Vagina (tissue), 2 donors: ENCODE measurements at regions not wholly inside any gene's neighbourhood (a gene's known extent, or its start where the extent isn't known, plus 50 kb on each side); places are given as distances from the start of the nearest gene placed in this dataset.

Experiments used
- DNase-seq, 2 donors: peaks; one replicate each; pipeline ENCODE4 v3.0.0-alpha.2; 2017; ENCODE audit errors: extremely low spot score in 2 of 2
- H3K27ac ChIP-seq: fragments of 200-600 bp; sonication (generic); one replicate; pipeline ENCODE4 v1.5.1; 2019
- H3K27me3 ChIP-seq: fragments of 200-600 bp; sonication (generic); one replicate; pipeline ENCODE4 v1.5.1; 2019
- H3K36me3 ChIP-seq, 2 donors: fragments of 200-600 bp; sonication (generic); one replicate each; pipeline ENCODE4 v1.5.1; 2017 to 2019
- H3K4me1 ChIP-seq: fragments of 200-600 bp; sonication (generic); one replicate; pipeline ENCODE4 v1.5.1; 2019
- H3K4me3 ChIP-seq, 2 donors: fragments of 200-600 bp; sonication (generic); 1 replicate in 1 of 2; 2 replicates in 1 of 2; pipeline ENCODE4 v1.5.1; 2016 to 2019
- H3K9me3 ChIP-seq: fragments of 200-600 bp; sonication (generic); one replicate; pipeline ENCODE4 v1.5.1; 2019
- CTCF ChIP-seq, 3 experiments: fragments of 450-650 bp in 2 of 3; fragments of 200-600 bp in 1 of 3; sonication (generic) in 1 of 3; IDR thresholded peaks; one replicate each; pipeline ENCODE4 v1.5.1; 2017 to 2019; ENCODE audit warnings: antibody characterized with exemption in 3 of 3, mild to moderate bottlenecking in 2 of 3, moderate library complexity in 2 of 3
- POLR2A ChIP-seq, 2 donors: fragments of 450-650 bp; IDR thresholded peaks; one replicate each; pipeline ENCODE4 v1.6.1; 2017; ENCODE audit warnings: antibody characterized with exemption in 2 of 2, mild to moderate bottlenecking in 2 of 2, moderate library complexity in 2 of 2
- POLR2AphosphoS5 ChIP-seq, 2 donors: sonication (generic); formaldehyde crosslinking; IDR thresholded peaks; one replicate each; pipeline ENCODE4 v1.9.0; 2017; ENCODE audit warnings: antibody characterized with exemption in 2 of 2, mild to moderate bottlenecking in 2 of 2, low read depth in 1 of 2; ENCODE audit not compliant: insufficient read depth in 1 of 2
- intact Hi-C: fragments of 100-400 bp; cut with DNase I; formaldehyde crosslinking; loops from one replicate; pipeline ENCODE4 v1.15.1; 2023

- DNase-seq = no peak
- Histone ChIP-seq H3K4me3 (no peak overlapping the region), H3K27ac (no peak overlapping the region), H3K4me1 (no peaks in the 10 kb centered on the region), H3K9me3 (no peaks in the 10 kb centered on the region), H3K27me3 (no peaks in the 10 kb centered on the region), H3K36me3 (no peaks in the 10 kb centered on the region)
- TF ChIP-seq POLR2A (IDR thresholded peaks at IDR 0.05) = no peak
- no peak for TF ChIP-seq POLR2AphosphoS5 (IDR thresholded peaks at IDR 0.05; ENCODE audit: insufficient read depth in 1 of 2, low read depth in 1 of 2)
- no peak for TF ChIP-seq CTCF (IDR thresholded peaks at IDR 0.05)
- intact Hi-C loops = no loop called here
Measured at GRCh38 chr2:239559417-239560261, 158.8 kb upstream of the HDAC4 start.

GRCh38 chr2:239558661-239559060 is 157.8 kb upstream of the HDAC4 start:
- intact Hi-C loops = no loop called here
- Histone ChIP-seq H3K27me3 (no peaks in the 10 kb centered on the region), H3K27ac (no peak overlapping the region), H3K9me3 (no peaks in the 10 kb centered on the region), H3K4me3 (no peak overlapping the region), H3K36me3 (no peaks in the 10 kb centered on the region), H3K4me1 (no peaks in the 10 kb centered on the region)
- no peak for TF ChIP-seq CTCF (IDR thresholded peaks at IDR 0.05)
- no peak for TF ChIP-seq POLR2A (IDR thresholded peaks at IDR 0.05)
- no peak for TF ChIP-seq POLR2AphosphoS5 (IDR thresholded peaks at IDR 0.05; ENCODE audit: insufficient read depth in 1 of 2, low read depth in 1 of 2)
- no peak for DNase-seq

DNA sequence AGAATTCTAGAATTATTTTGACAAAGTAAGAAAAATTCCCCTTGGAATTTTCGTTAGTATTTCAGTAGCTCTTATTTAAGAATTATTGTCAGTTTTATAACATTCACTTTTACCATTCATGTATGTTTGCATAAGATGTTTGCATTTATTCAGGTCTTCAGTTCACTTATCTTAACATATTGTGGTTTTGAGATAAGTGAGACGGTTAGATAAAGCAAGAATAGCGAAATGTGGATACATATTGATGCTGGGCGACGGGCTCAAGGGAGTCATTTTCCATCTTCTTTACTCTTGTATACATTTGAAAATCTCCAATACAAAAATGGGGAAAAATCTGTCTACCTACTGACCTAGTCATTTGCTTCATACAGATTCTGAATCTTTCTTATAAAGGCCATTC is 156.7 kb upstream of the HDAC4 start:
- H3K4me3 ChIP-seq = no peak overlapping the region
- no peaks in the 10 kb centered on the region for H3K36me3 ChIP-seq
- no peak overlapping the region for H3K27ac ChIP-seq
- intact Hi-C loops = no loop called here
- TF ChIP-seq CTCF (IDR thresholded peaks at IDR 0.05) (no peak), POLR2A (IDR thresholded peaks at IDR 0.05) (no peak)
- H3K27me3 ChIP-seq = no peaks in the 10 kb centered on the region
- no peaks in the 10 kb centered on the region for H3K4me1 ChIP-seq
- H3K9me3 ChIP-seq = no peaks in the 10 kb centered on the region
- DNase-seq = no peak

GRCh38 chr2:239555571-239555905 is 154.7 kb upstream of the HDAC4 start:
- no peaks in the 10 kb centered on the region for H3K36me3 ChIP-seq
- no peak overlapping the region for H3K27ac ChIP-seq
- DNase-seq = no peak
- no peaks in the 10 kb centered on the region for H3K4me1 ChIP-seq
- H3K27me3 ChIP-seq = no peaks in the 10 kb centered on the region
- H3K4me3 ChIP-seq = no peak overlapping the region
- intact Hi-C loops = no loop called here
- TF ChIP-seq POLR2A (IDR thresholded peaks at IDR 0.05) = no peak
- H3K9me3 ChIP-seq = no peaks in the 10 kb centered on the region

- TF ChIP-seq POLR2A (IDR thresholded peaks at IDR 0.05) = no peak
- TF ChIP-seq CTCF (IDR thresholded peaks at IDR 0.05) = no peak
- no peak for TF ChIP-seq POLR2AphosphoS5 (IDR thresholded peaks at IDR 0.05; ENCODE audit: insufficient read depth in 1 of 2, low read depth in 1 of 2)
- Histone ChIP-seq H3K36me3 (no peaks in the 10 kb centered on the region), H3K27me3 (no peaks in the 10 kb centered on the region), H3K9me3 (no peaks in the 10 kb centered on the region), H3K4me3 (no peak overlapping the region), H3K4me1 (no peaks in the 10 kb centered on the region), H3K27ac (no peak overlapping the region)
- DNase-seq = no peak
- intact Hi-C loops = no loop called here
Measured at GRCh38 chr2:239554766-239555570, 154.1 kb upstream of the HDAC4 start.
